AML-193 (cell line): ENCODE measurements at regions not wholly inside any gene's neighbourhood (a gene's known extent, or its start where the extent isn't known, plus 50 kb on each side); places are given as distances from the start of the nearest gene placed in this dataset.

Experiments
- DNase-seq, 2 experiments: peaks; one replicate each; lab custom pipeline; 2025; lab: John Stamatoyannopoulos, UW

- no peak for DNase-seq
Observed at GRCh38 chr5:2335733-2336515, 415.6 kb downstream of the IRX2 start.

- no peak for DNase-seq
Observed at GRCh38 chr5:2335125-2335732, 416.2 kb downstream of the IRX2 start.

- no peak for DNase-seq
Observed at GRCh38 chr5:2334719-2335118, 416.8 kb downstream of the IRX2 start.

- no peak for DNase-seq
Observed at GRCh38 chr5:2333291-2333690, 418.2 kb downstream of the IRX2 start.

- DNase-seq = no peak
Observed at GRCh38 chr5:2332521-2332920, 419.0 kb downstream of the IRX2 start.

- no peak for DNase-seq
Observed at GRCh38 chr5:2330325-2331130, 420.9 kb downstream of the IRX2 start.

- DNase-seq = no peak
Observed at GRCh38 chr5:2329741-2330140, 421.7 kb downstream of the IRX2 start.

- DNase-seq = no peak
Observed at GRCh38 chr5:2326601-2327000, 424.9 kb downstream of the IRX2 start.

GRCh38 chr5:2324788-2325187 is 426.7 kb downstream of the IRX2 start:
- DNase-seq = no peak

GRCh38 chr5:2320611-2321010 is 430.9 kb downstream of the IRX2 start:
- no peak for DNase-seq

GRCh38 chr5:2317540-2317939 is 433.9 kb downstream of the IRX2 start:
- DNase-seq = no peak

GRCh38 chr5:2311851-2312250 is 429.1 kb upstream of the IRX4 start:
- no peak for DNase-seq

GRCh38 chr5:2310946-2311345 is 428.2 kb upstream of the IRX4 start:
- DNase-seq = no peak

GRCh38 chr5:2307631-2308030 is 424.9 kb upstream of the IRX4 start:
- DNase-seq = no peak

GRCh38 chr5:2306711-2307110 is 424.0 kb upstream of the IRX4 start:
- no peak for DNase-seq

- no peak for DNase-seq
Observed at GRCh38 chr5:2303431-2304100, 420.8 kb upstream of the IRX4 start.

- no peak for DNase-seq
Observed at GRCh38 chr5:2302169-2302568, 419.4 kb upstream of the IRX4 start.

- no peak for DNase-seq
Observed at GRCh38 chr5:2300861-2301574, 418.3 kb upstream of the IRX4 start.

GRCh38 chr5:2300421-2300820 is 417.7 kb upstream of the IRX4 start:
- DNase-seq = no peak

- DNase-seq = no peak
Observed at GRCh38 chr5:2299388-2300220, 416.9 kb upstream of the IRX4 start.

- no peak for DNase-seq
Observed at GRCh38 chr5:2298781-2299180, 416.1 kb upstream of the IRX4 start.
